GM21717 (cell line): ENCODE measurements at regions not wholly inside any gene's neighbourhood (a gene's known extent, or its start where the extent isn't known, plus 50 kb on each side); places are given as distances from the start of the nearest gene placed in this dataset.
"Not testable (repeated sequence)": the region's sequence is repeated elsewhere in the genome, so short reads cannot be mapped to it uniquely, and the experiment has no call there.

Experiments
- ATAC-seq: cut with Tn5 transposase; IDR thresholded peaks from one replicate; pipeline ENCODE4 v1.9.1; 2021; ENCODE audit warnings: mild to moderate bottlenecking, moderate library complexity; ENCODE audit not compliant: unreplicated experiment

DNA sequence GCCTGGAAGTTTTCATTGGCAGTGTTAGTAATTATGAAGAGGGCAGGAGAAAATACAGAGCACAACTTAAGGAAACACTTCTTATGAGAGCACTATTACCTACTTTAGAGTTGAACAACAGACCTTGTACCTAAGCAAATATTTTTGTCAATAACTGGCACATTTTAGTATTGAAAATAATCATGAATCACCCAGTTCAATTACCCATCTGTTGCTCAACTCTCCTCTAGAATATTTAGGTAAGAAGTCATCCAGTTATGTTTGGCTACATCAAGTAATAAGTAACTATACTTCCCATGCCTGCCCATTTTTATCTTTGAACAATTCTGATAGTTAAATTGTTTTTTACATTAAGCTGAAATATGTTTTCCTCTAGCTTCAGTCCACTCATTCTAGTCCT lies 893.4 kb downstream of the DIAPH3 start:
- ATAC-seq: no peak

GRCh38 chr13:59274958-59275727 lies 888.6 kb downstream of the DIAPH3 start:
- peak; percentile 77 for ATAC-seq

DNA sequence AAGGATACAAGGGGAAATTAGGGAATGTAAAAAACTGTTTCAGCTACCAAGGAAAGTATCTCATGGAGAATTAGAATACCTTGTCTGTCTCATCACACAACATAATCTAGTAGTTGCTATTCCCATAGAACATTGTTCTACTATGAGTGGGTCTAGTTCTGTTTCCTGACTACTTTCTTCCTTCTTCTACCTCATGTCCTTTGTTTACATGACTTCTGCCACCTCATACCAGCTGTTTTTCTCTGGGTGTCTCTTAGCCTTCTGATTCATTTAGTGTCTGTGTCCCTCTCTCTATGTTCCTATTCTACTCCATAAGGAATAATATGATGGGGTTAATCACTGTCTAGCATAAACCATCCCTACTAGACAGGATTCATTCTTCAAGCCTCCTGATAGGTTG lies 887.3 kb downstream of the DIAPH3 start:
- ATAC-seq: no peak

- no peak for ATAC-seq
Measured at GRCh38 chr13:59277106-59277505, 886.6 kb downstream of the DIAPH3 start.

DNA sequence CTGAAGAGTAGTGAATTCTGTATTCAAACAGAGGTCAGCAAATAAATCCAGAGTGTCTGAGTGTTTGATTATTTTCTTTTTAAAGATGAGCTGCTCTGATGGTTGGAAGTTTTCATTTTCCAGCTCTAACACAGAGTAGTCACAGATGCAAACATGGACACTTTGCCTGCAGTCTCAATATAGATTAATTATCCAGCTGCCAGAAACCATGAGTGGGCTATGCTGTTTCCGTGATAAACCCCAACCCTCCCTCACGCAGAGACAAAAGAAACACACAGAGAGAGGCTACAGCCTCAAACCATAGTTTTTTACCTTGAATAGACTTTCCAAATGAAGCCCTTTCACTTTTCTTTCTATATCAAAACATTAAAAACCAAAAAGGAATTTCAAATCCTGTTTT lies 884.7 kb downstream of the DIAPH3 start:
- no peak for ATAC-seq

GRCh38 chr13:59279576-59279975 lies 884.2 kb downstream of the DIAPH3 start:
- no peak for ATAC-seq

- ATAC-seq: no peak
Measured at GRCh38 chr13:59280297-59280696, 883.4 kb downstream of the DIAPH3 start.

- no peak for ATAC-seq
Measured at GRCh38 chr13:59281453-59281852, 882.3 kb downstream of the DIAPH3 start.

DNA sequence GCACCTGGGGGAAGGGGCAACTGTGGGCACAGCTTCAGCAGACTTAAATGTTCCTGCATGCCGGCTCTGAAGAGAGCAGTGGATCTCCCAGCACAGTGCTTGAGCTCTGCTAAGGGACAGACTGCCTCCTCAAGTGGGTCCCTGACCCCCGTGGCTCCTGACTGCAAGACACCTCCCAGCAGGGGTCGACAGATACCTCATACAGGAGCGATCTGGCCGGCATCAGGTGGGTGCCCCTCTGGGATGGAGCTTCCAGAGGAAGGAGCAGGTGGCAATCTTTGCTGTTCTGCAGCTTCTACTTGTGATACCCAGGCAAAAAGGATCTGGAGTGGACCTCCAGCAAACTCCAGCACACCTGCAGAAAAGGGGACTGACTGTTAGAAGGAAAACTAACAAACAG lies 871.5 kb downstream of the DIAPH3 start:
- ATAC-seq: not testable (repeated sequence)

DNA sequence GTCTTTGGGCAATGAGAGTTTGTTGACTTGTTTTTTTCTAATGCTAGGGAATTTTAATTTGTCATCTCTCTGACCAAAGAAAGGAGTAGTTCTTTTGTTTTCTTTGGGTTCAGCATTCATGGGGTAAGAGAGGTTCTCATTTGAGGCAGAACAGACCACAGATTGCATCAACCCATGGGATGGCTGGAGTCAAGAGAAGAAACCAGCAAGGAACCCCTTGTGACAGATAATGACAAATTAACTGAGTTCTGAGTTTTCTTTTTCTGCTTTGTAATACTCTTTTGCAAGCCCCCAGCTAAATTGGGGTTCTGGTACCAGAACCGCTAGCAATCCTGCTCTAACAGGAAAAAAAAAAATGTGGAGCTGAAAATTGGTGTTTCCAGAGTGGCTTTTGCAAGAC lies 864.1 kb downstream of the DIAPH3 start:
- ATAC-seq: no peak

GRCh38 chr13:59300355-59301173 lies 863.2 kb downstream of the DIAPH3 start:
- no peak for ATAC-seq

DNA sequence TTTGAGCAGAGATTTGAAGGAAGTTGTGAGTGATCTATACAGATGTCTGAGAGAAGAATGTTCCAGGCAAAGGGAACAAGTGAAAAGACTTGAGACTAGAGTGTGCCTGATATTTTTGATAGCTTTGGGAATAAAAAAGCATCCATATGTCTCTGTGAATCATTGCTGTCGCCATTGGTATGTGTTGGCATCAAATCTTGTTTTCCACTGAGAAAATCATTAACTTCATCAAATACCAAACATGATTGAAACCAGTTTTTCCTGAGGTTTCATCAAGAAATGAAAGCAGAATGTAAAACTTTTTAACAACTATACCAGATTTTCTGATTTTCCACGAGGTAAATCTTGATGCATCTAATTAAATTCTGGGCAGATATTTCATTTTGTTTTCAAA lies 862.6 kb downstream of the DIAPH3 start:
- no peak for ATAC-seq

GRCh38 chr13:59303433-59303832 lies 860.3 kb downstream of the DIAPH3 start:
- ATAC-seq: no peak

- no peak for ATAC-seq
Measured at GRCh38 chr13:59304596-59304995, 859.1 kb downstream of the DIAPH3 start.

- no peak for ATAC-seq
Measured at GRCh38 chr13:59305896-59306295, 857.8 kb downstream of the DIAPH3 start.

- ATAC-seq: no peak
Measured at GRCh38 chr13:59312776-59313175, 851.0 kb downstream of the DIAPH3 start.

- peak; percentile 78 for ATAC-seq
Measured at GRCh38 chr13:59318320-59318930, 845.3 kb downstream of the DIAPH3 start.

DNA sequence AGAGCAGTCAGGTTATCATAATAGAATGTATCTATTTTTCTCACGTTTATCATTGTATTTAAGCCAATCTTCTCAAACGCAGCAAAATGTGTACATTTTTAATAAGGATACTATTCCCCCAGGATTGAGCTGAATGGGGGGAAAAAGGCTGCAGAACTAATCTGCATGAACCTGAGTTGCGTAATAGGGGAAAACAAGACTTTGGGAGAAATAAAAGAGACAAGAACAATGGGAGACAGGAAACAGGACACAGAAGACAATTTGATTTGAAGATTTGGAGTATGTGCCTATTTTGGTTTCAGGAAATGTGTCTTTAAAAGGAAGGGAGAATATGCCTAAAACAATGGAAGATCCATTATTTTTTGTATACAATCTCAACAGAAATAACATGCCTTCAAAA lies 844.5 kb downstream of the DIAPH3 start:
- no peak for ATAC-seq

- no peak for ATAC-seq
Measured at GRCh38 chr13:59320021-59320420, 843.7 kb downstream of the DIAPH3 start.

DNA sequence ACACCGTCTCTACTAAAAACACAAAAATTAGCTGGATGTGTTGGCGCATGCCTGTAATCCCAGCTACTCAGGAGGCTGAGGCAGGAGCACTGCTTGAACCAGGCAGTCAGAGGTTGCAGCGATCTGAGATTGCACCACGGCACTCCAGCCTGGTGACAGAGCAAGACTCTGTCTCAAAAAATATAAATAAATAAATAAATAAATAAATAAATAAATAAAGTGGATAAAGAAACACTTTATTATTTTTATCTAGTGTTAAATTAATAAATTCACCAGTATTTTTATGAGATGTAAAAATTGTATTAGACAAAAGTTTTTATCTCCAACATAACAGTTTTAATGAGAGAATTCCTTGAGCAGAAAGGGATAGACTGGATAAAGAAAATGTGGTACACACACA lies 839.3 kb downstream of the DIAPH3 start:
- ATAC-seq: not testable (repeated sequence)

- ATAC-seq: no peak
Measured at GRCh38 chr13:59326717-59327116, 837.0 kb downstream of the DIAPH3 start.

DNA sequence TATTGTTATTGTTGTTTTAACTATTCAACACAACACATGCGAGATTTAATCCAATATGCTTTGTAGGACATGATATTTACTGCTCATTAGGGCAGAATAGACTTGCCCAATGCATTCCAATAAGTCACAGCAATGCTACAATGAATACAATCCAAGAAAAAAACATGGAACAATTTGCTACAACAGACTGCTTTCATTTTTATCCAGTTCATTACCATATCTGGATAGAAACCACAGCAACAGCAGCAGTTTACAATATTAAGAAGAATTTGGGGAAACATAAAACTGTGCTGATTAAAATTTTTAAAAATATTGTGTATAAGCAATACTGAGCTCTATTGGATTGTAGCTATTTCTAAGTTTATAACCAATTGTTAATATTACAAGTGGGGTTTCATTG lies 833.0 kb downstream of the DIAPH3 start:
- ATAC-seq: no peak
